ENCODE measurements at regions not wholly inside any gene's neighbourhood (a gene's known extent, or its start where the extent isn't known, plus 50 kb on each side); places are given as distances from the start of the nearest gene placed in this dataset.
"Not testable (repeated sequence)": the region's sequence is repeated elsewhere in the genome, so short reads cannot be mapped to it uniquely, and the experiment has no call there.

DNA sequence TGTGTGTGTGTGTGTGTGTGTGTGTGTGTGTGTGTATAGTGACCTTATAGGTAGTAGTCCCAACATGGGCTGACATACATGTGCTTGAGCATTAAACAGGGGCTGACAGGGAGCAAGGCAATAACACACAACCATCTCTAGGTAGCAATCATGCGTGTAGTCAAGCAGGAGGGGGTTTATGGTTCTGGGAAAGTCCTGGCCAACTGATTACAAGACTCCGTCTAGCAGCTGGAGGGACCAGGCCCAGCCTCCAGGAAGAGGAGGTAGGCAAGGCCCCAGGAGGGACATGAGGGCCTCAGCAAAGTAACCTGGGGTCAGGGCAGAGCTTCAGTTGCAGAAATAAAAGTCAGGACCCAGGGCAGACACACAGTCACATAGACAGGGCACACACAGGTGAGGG is 60.6 kb upstream of the E2F3 start:
- no peak for DNase-seq (ENCODE audit: low spot score)

DNA sequence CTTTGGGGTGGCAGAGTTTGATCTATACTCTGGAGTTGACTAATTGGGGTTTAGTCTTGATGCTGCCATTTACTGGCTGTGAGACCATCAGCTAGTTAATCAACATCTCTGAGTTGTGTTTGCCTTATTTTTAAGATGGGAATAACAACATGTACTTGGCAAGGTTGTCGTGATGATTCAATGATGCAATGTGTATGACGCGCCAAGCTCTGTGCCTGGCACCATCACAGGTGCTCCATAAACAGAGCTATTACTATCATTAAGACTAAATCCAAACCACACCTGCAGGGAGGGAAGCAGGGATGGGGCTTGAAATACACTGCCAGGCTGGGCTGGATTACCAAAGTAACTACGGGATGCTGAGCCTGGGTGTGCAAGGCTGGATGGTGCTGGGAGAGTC is 60.1 kb upstream of the E2F3 start:
- DNase-seq (ENCODE audit: low spot score): no peak

DNA sequence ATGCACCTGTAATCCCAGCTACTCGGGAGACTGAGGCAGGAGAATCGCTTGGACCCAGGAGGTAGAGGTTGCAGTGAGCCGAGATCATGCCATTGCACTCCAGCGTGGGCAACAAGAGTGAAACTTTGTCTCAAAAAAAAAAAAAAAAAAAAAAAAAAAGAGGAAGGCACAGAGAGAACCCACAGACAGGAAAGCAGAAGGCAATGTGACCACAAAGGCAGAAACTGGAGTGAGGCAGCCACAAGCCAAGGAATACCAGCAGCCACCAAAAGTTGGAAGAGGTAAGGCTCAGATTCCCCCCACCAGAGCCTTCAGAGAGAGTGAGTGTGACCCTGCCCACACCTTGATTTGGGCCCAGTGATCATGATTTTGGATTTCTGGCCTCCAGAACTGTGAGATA is 54.7 kb upstream of the E2F3 start:
- DNase-seq (ENCODE audit: low spot score): not testable (repeated sequence)

DNA sequence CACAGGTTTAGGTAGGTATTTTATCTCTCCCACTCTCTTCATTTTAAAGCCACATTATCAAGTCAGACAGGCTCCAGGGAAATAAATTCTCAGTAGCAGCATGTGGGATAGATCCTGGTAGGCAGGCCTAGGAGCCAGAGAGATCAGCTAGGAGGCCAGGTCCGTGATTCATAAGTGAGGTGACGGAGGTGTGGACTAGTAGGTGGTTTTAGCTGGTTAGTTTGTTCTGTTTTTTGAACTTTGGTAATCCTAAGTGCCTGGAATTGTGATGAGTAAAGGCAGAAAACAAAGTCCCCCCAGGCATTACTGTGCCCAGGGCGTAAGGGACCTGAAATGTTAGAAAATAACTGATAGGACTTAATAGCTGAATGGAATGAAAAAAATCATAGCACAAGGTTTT is 53.6 kb upstream of the E2F3 start:
- no peak for DNase-seq (ENCODE audit: low spot score)

DNA sequence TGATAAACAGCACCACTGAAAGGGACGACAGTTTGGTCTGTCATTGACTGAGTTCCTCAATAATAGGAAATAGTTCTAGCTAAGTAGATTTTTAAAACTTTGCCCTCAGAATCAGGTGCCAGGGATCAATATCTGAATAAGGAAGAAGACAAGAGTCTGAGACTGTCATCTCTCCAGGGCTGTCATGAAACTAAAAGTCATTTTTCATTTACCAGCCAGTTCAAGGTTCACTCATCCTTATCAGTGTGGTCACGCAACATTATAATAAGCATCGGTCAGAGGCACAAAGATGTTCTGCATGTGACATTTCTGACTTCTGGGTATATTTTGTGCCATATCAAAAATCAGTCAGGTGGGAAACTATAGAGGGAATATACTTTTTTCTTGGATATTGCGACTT is 52.5 kb upstream of the E2F3 start:
- DNase-seq (ENCODE audit: low spot score): no peak

DNA sequence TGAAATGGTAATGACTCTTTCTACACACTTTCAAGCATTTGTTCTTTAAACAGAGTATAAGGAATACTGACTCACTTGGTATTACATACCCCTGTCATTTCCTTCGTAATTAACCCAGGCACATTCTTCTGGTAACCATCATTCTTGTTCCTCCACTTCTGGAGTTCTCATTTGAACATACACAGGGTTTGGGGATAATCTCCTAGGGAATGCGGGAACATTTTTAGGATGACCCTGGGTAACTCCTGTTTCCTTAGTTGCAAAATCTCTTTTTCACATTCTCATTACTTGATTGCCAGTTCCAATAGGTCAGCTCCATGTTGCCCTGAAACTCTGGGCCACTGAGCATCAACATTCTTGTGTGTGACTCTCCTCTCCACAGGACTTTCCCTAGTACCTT is 51.5 kb upstream of the E2F3 start:
- DNase-seq (ENCODE audit: low spot score): no peak

DNA sequence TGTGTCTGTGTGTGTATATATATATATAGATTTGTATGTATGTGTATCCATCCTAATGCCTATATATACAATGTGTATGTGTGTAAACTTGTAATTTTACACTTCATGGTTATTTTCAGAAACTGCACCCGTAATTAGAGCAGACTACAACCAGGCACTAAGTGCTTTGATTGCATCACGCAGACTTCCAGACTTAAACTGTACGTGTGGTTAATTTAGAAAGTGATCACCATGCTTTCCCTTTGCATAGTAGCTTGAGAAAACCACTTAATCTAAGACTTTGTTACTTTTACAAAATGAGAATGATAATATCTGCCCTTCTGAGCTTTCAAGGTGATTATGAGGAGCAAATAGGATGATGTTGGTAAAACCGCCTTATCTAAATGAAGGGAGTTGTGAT is 50.1 kb upstream of the E2F3 start:
- no peak for DNase-seq (ENCODE audit: low spot score)
